B cell (primary cell): ENCODE measurements at regions not wholly inside any gene's neighbourhood (a gene's known extent, or its start where the extent isn't known, plus 50 kb on each side); places are given as distances from the start of the nearest gene placed in this dataset.

Experiments used
- ATAC-seq: fragments of 200-7000 bp; cut with Tn5 transposase; one replicate; pipeline ENCODE4 v1.10.0; 2021; ENCODE audit warnings: low read depth, mild to moderate bottlenecking, moderate number of reproducible peaks, moderate library complexity
- CTCF ChIA-PET: fragments of 350-600 bp; sonication (Branson Sonifier 250); formaldehyde crosslinking; loops from one replicate; lab custom pipeline; 2021; ENCODE audit warnings: antibody characterized with exemption, inconsistent platforms; lab: Charles Lee
- POLR2A ChIA-PET: fragments of 350-600 bp; sonication (Branson Sonifier 250); formaldehyde crosslinking; loops from one replicate; lab custom pipeline; 2021; ENCODE audit warnings: antibody characterized with exemption; lab: Charles Lee
- DNase-seq: peaks from one replicate; pipeline ENCODE4 v3.0.0; 2013
- H2AFZ ChIP-seq: 2 replicates; pipeline ENCODE4 v1.6.1; 2012; ENCODE audit warnings: mild to moderate bottlenecking, low read depth, low read length; ENCODE audit not compliant: insufficient read depth, poor library complexity, severe bottlenecking
- H3K27ac ChIP-seq, 2 donors: 1 replicate in 1 of 2; 2 replicates in 1 of 2; pipeline ENCODE4 v1.5.1; 2012 to 2013; ENCODE audit warnings: low read length in 2 of 2, mild to moderate bottlenecking in 2 of 2, moderate library complexity in 1 of 2
- H3K27me3 ChIP-seq, 4 experiments: fragments of 200-600 bp in 1 of 4; sonication (generic) in 1 of 4; replicated peaks in 1 of 4; 1 replicate in 2 of 4; 2 replicates in 2 of 4; pipeline versions ENCODE4 v1.6.1 to v1.7.0; 2013 to 2016; ENCODE audit warnings: low read length in 3 of 4, mild to moderate bottlenecking in 2 of 4, mixed read lengths in 1 of 4, moderate library complexity in 1 of 4; ENCODE audit not compliant: insufficient read depth in 4 of 4, control insufficient read depth in 3 of 4; ENCODE audit errors: control extremely low read depth in 1 of 4
- H3K36me3 ChIP-seq, 2 experiments: replicated peaks in 1 of 2; 1 replicate in 1 of 2; 2 replicates in 1 of 2; pipeline versions ENCODE4 v1.6.1 to v1.7.1; 2013; ENCODE audit warnings: low read length in 1 of 2; ENCODE audit not compliant: insufficient read depth in 2 of 2, control insufficient read depth in 1 of 2; ENCODE audit errors: control extremely low read depth in 1 of 2, extremely low read depth in 1 of 2
- H3K4me1 ChIP-seq, 2 donors: fragments of 200-600 bp in 1 of 2; sonication (generic) in 1 of 2; 1 replicate in 1 of 2; 2 replicates in 1 of 2; pipeline versions ENCODE4 v1.5.1 to v1.6.1; 2013 to 2017; ENCODE audit warnings: low read length in 2 of 2; ENCODE audit not compliant: control insufficient read depth in 2 of 2, insufficient read depth in 2 of 2
- H3K4me2 ChIP-seq: replicated peaks from 2 replicates; pipeline ENCODE3; 2012; ENCODE audit warnings: mild to moderate bottlenecking, low read depth, low read length; ENCODE audit not compliant: poor library complexity, severe bottlenecking
- H3K4me3 ChIP-seq, 5 experiments: fragments of 200-600 bp in 1 of 5; sonication (generic) in 1 of 5; 1 replicate in 3 of 5; 2 replicates in 2 of 5; pipeline versions ENCODE4 v1.5.1 to v1.7.0; 2011 to 2016; ENCODE audit warnings: low read length in 4 of 5, mild to moderate bottlenecking in 4 of 5, low read depth in 2 of 5, control low read depth in 1 of 5, moderate library complexity in 1 of 5; ENCODE audit not compliant: insufficient read depth in 1 of 5; ENCODE audit errors: control extremely low read depth in 1 of 5, extremely low read depth in 1 of 5
- H3K79me2 ChIP-seq: fragments of 200-600 bp; sonication (generic); one replicate; pipeline ENCODE4 v1.6.0; 2016; ENCODE audit warnings: low read length; ENCODE audit not compliant: control insufficient read depth, insufficient read depth
- H3K9ac ChIP-seq: fragments of 200-600 bp; sonication (generic); 2 replicates; pipeline ENCODE4 v1.6.1; 2017; ENCODE audit warnings: mild to moderate bottlenecking, low read length, moderate library complexity
- H3K9me3 ChIP-seq, 3 donors: one replicate each; pipeline versions ENCODE4 v1.6.1 to v1.7.1; 2013; ENCODE audit warnings: low read length in 2 of 3; ENCODE audit not compliant: control insufficient read depth in 2 of 3, insufficient read depth in 1 of 3; ENCODE audit errors: control extremely low read depth in 1 of 3
- H4K20me1 ChIP-seq: 2 replicates; pipeline ENCODE4 v1.6.0; 2012; ENCODE audit warnings: mild to moderate bottlenecking, low read length; ENCODE audit not compliant: insufficient read depth, control insufficient read depth, poor library complexity, severe bottlenecking
- H3K27ac Mint-ChIP-seq: one replicate; pipeline ENCODE4 v1.8.0; 2021; ENCODE audit warnings: mixed read lengths
- H3K27me3 Mint-ChIP-seq: one replicate; pipeline ENCODE4 v1.8.0; 2021; ENCODE audit warnings: mixed read lengths
- H3K4me1 Mint-ChIP-seq: one replicate; pipeline ENCODE4 v1.8.0; 2021; ENCODE audit warnings: mixed read lengths
- H3K4me3 Mint-ChIP-seq: one replicate; pipeline ENCODE4 v1.8.0; 2021; ENCODE audit warnings: mixed read lengths
- H3K9me3 Mint-ChIP-seq: one replicate; pipeline ENCODE4 v1.8.0; 2022; ENCODE audit warnings: mixed read lengths; ENCODE audit not compliant: insufficient read depth
- CTCF ChIP-seq: fragments of 200-600 bp; IDR thresholded peaks from one replicate; pipeline ENCODE4 v1.8.0; 2022; ENCODE audit warnings: antibody characterized with exemption, mild to moderate bottlenecking
- EZH2 ChIP-seq: IDR thresholded peaks from 2 replicates; pipeline ENCODE4 v1.6.1; 2012; ENCODE audit warnings: borderline replicate concordance, low read depth, mild to moderate bottlenecking, moderate library complexity, low read length; ENCODE audit not compliant: insufficient read depth, poor library complexity, severe bottlenecking
- WGBS: methylation state at CpG from one replicate; pipeline ENCODE4 v1.1.5; 2013; ENCODE audit warnings: missing lambda C conversion rate; ENCODE audit not compliant: insufficient coverage; 5-methylcytosine and 5-hydroxymethylcytosine counted together
- intact Hi-C: fragments of 100-400 bp; cut with micrococcal nuclease; formaldehyde crosslinking; loops from one replicate; pipeline ENCODE4 v1.10.0; 2022

DNA sequence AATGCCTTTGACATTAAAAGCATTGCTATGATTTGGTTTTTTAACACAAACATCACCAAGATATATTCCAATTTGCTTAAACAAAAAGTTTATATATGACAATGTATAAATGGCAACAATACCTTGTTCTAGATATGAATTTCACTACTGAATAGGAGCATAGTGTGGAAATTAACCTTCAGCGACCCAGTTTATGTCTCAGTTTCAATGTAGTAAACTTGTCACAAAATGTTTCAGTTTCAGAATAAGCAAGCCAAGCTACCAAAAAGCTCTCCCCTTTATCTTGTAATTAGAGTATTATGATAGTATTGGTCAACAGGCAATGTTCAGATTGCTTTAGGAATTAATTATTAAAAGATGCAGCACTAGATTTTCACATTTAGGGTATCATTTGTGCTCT lies 99.6 kb upstream of the PCDH15 start:
- intact Hi-C loops, result no loop called here
- no peak overlapping the region for H3K4me3 Mint-ChIP-seq
- no peaks in the 10 kb centered on the region for H3K9me3 ChIP-seq
- ATAC-seq (no peak), DNase-seq (no peak)
- no peak overlapping the region for H3K4me2 ChIP-seq
- no peak overlapping the region for H3K4me3 ChIP-seq
- no peaks in the 10 kb centered on the region for H3K27me3 ChIP-seq
- no peak overlapping the region for H3K27ac Mint-ChIP-seq
- H3K27ac ChIP-seq, result no peak overlapping the region
- no peak for TF ChIP-seq EZH2
- TF ChIP-seq CTCF, result no peak
- H3K36me3 ChIP-seq, result no peaks in the 10 kb centered on the region
- H3K4me1 ChIP-seq, result no peaks in the 10 kb centered on the region
- H3K4me1 Mint-ChIP-seq, result no peaks in the 10 kb centered on the region
- CTCF ChIA-PET, result no interaction called here
- H3K27me3 Mint-ChIP-seq, result no peaks in the 10 kb centered on the region
- no peak overlapping the region for H3K9ac ChIP-seq
- H4K20me1 ChIP-seq, result no peaks in the 10 kb centered on the region
- no peak overlapping the region for H2AFZ ChIP-seq
- no peaks in the 10 kb centered on the region for H3K79me2 ChIP-seq
- POLR2A ChIA-PET, result no interaction called here
- H3K9me3 Mint-ChIP-seq, result no peaks in the 10 kb centered on the region
- no CpG with 5 or more reads among the region's 1 CpG for WGBS

DNA sequence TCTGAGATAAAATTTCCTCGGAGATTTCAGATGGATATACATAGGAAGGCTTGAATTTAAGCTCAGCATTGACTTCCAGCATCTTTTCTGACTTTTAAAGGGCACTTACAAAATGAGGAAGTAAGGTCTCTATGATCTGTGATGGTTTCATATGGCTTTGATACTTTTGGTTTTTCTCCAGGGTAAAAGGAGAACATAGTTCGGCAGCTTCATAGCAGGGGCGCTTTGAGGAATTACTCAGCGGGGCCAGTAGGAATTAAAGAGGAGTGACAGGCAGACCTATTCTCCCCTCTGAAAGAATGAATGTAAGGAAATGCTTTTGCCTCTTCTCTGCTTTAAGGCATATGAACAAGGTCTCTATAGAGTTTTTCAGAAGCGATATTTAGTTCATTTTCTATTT lies 80.0 kb upstream of the PCDH15 start:
- ChIA-PET CTCF (no interaction called here), POLR2A (no interaction called here)
- DNase-seq, result no peak
- H3K27me3 ChIP-seq, result no peaks in the 10 kb centered on the region
- WGBS, result 17% methylated on average over 3 of the region's 5 CpGs
- H4K20me1 ChIP-seq, result no peaks in the 10 kb centered on the region
- no peaks in the 10 kb centered on the region for H3K36me3 ChIP-seq
- Mint-ChIP-seq H3K9me3 (no peaks in the 10 kb centered on the region), H3K4me1 (no peaks in the 10 kb centered on the region), H3K27ac (no peak overlapping the region), H3K4me3 (no peak overlapping the region), H3K27me3 (no peaks in the 10 kb centered on the region)
- H3K9ac ChIP-seq, result no peak overlapping the region
- H3K4me3 ChIP-seq, result no peak overlapping the region
- ATAC-seq, result no peak
- H3K4me2 ChIP-seq, result no peak overlapping the region
- TF ChIP-seq EZH2 (no peak), CTCF (no peak)
- no peaks in the 10 kb centered on the region for H3K79me2 ChIP-seq
- H3K27ac ChIP-seq, result no peak overlapping the region
- no peaks in the 10 kb centered on the region for H3K9me3 ChIP-seq
- intact Hi-C loops, result no loop called here
- no peaks in the 10 kb centered on the region for H3K4me1 ChIP-seq
- no peak overlapping the region for H2AFZ ChIP-seq
